ENCODE measurements at regions not wholly inside any gene's neighbourhood (a gene's known extent, or its start where the extent isn't known, plus 50 kb on each side); places are given as distances from the start of the nearest gene placed in this dataset.

GRCh38 chr10:61840403-61840802 lies 61.1 kb upstream of the ARID5B start:
- no peak overlapping the region for H3K4me3 ChIP-seq (ENCODE audit: low read depth, low read length, poor library complexity, severe bottlenecking)
- no peak for TF ChIP-seq CTCF (conservative IDR thresholded peaks at IDR 0.05; ENCODE audit: low read depth, low read length)
- TF ChIP-seq EZH2 (IDR thresholded peaks at IDR 0.05; ENCODE audit: borderline replicate concordance, low read depth, low read length, poor library complexity, severe bottlenecking), result no peak
- H3K27ac ChIP-seq (ENCODE audit: low read depth, low read length, poor library complexity, severe bottlenecking), result no peak overlapping the region
- DNase-seq (ENCODE audit: low spot score), result no peak
- POLR2A ChIA-PET (ENCODE audit: low non-redundant PET), result no interaction called here
- no TSS peak for BruUV-seq (replicated peaks)
- H3K27me3 ChIP-seq (replicated peaks; ENCODE audit: insufficient read depth, low read depth, low read length, poor library complexity), result no peaks in the 10 kb centered on the region
- no peaks in the 10 kb centered on the region for H3K36me3 ChIP-seq (ENCODE audit: insufficient read depth, low read length, poor library complexity, severe bottlenecking)
- peaks cover 30% of the 10 kb centered on the region for H3K4me1 ChIP-seq (ENCODE audit: insufficient read depth, low read length, poor library complexity, severe bottlenecking)
- H3K9me3 ChIP-seq (ENCODE audit: low read depth, low read length, poor library complexity, severe bottlenecking), result no peaks in the 10 kb centered on the region
- intact Hi-C loops (cut with micrococcal nuclease; ENCODE audit: unreplicated experiment), result no loop called here
- CTCF ChIA-PET, result no interaction called here

GRCh38 chr10:61841338-61841875 lies 60.1 kb upstream of the ARID5B start:
- TF ChIP-seq CTCF (conservative IDR thresholded peaks at IDR 0.05; ENCODE audit: low read depth, low read length) (no peak), EZH2 (IDR thresholded peaks at IDR 0.05; ENCODE audit: borderline replicate concordance, low read depth, low read length, poor library complexity, severe bottlenecking) (no peak)
- ChIA-PET CTCF (no interaction called here), POLR2A (ENCODE audit: low non-redundant PET) (interaction anchor here (0.7 kb wide), 1 partner anchor 1343 kb away, joined by 4 read pairs; no protein-coding TSS in a partner anchor)
- Histone ChIP-seq H3K27me3 (replicated peaks; ENCODE audit: insufficient read depth, low read depth, low read length, poor library complexity) (no peaks in the 10 kb centered on the region), H3K9me3 (ENCODE audit: low read depth, low read length, poor library complexity, severe bottlenecking) (no peaks in the 10 kb centered on the region), H3K4me1 (ENCODE audit: insufficient read depth, low read length, poor library complexity, severe bottlenecking) (peaks cover 22% of the 10 kb centered on the region), H3K27ac (ENCODE audit: low read depth, low read length, poor library complexity, severe bottlenecking) (no peak overlapping the region), H3K36me3 (ENCODE audit: insufficient read depth, low read length, poor library complexity, severe bottlenecking) (no peaks in the 10 kb centered on the region), H3K4me3 (ENCODE audit: low read depth, low read length, poor library complexity, severe bottlenecking) (no peak overlapping the region)
- intact Hi-C loops (cut with micrococcal nuclease; ENCODE audit: unreplicated experiment), result no loop called here
- BruUV-seq (replicated peaks), result no TSS peak
- DNase-seq (ENCODE audit: low spot score), result no peak

GRCh38 chr10:61842755-61843497 lies 58.6 kb upstream of the ARID5B start:
- BruUV-seq (replicated peaks), result no TSS peak
- Histone ChIP-seq H3K27me3 (replicated peaks; ENCODE audit: insufficient read depth, low read depth, low read length, poor library complexity) (no peaks in the 10 kb centered on the region), H3K36me3 (ENCODE audit: insufficient read depth, low read length, poor library complexity, severe bottlenecking) (no peaks in the 10 kb centered on the region), H3K4me1 (ENCODE audit: insufficient read depth, low read length, poor library complexity, severe bottlenecking) (peaks cover 19% of the 10 kb centered on the region), H3K27ac (ENCODE audit: low read depth, low read length, poor library complexity, severe bottlenecking) (no peak overlapping the region), H3K9me3 (ENCODE audit: low read depth, low read length, poor library complexity, severe bottlenecking) (no peaks in the 10 kb centered on the region), H3K4me3 (ENCODE audit: low read depth, low read length, poor library complexity, severe bottlenecking) (no peak overlapping the region)
- POLR2A ChIA-PET (ENCODE audit: low non-redundant PET), result no interaction called here
- no peak for DNase-seq (ENCODE audit: low spot score)
- intact Hi-C loops (cut with micrococcal nuclease; ENCODE audit: unreplicated experiment), result no loop called here
- TF ChIP-seq EZH2 (IDR thresholded peaks at IDR 0.05; ENCODE audit: borderline replicate concordance, low read depth, low read length, poor library complexity, severe bottlenecking) (no peak), CTCF (conservative IDR thresholded peaks at IDR 0.05; ENCODE audit: low read depth, low read length) (no peak)
- CTCF ChIA-PET, result no interaction called here

Measured in A673 (cell line).